GM12878 (cell line): ENCODE measurements at regions not wholly inside any gene's neighbourhood (a gene's known extent, or its start where the extent isn't known, plus 50 kb on each side); places are given as distances from the start of the nearest gene placed in this dataset.

Source experiments
- ATAC-seq: fragments of 200-7000 bp; cut with Tn5 transposase; 3 replicates; pipeline ENCODE4 v1.9.1; 2020; ENCODE audit warnings: mild to moderate bottlenecking, moderate library complexity
- BruUV-seq: library from RNA; stranded (reverse); fragments of 400-500 nt; replicated peaks from 2 replicates; lab custom pipeline; 2021; lab: Mats Ljungman, UMichigan
- CTCF ChIA-PET: fragments of 300-600 bp; sonication (Branson Sonifier 250); formaldehyde crosslinking; extraction: SDS; loops from one replicate; lab custom pipeline; 2021; ENCODE audit warnings: inconsistent platforms; lab: Yijun Ruan, JAX
- POLR2A ChIA-PET: fragments of 350-600 bp; formaldehyde crosslinking; extraction: SDS; loops from one replicate; lab custom pipeline; 2021; ENCODE audit warnings: inconsistent platforms; lab: Charles Lee
- RAD21 ChIA-PET: fragments of 300-600 bp; sonication (Branson Sonifier 250); formaldehyde crosslinking; loops from one replicate; lab custom pipeline; 2023; ENCODE audit warnings: antibody characterized with exemption; ENCODE audit not compliant: unreplicated experiment; lab: Charles Lee
- SMC1A ChIA-PET: fragments of 300-600 bp; sonication (Branson Sonifier 250); formaldehyde crosslinking; loops from one replicate; lab custom pipeline; 2023; ENCODE audit not compliant: unreplicated experiment, uncharacterized antibody; lab: Charles Lee
- DNase-seq: peaks from one replicate; pipeline ENCODE4 v3.0.0-alpha.2; 2011; ENCODE audit warnings: low read depth, low spot score
- FAIRE-seq: peaks from 3 replicates; lab custom pipeline; 2011; peaks lifted over from hg19 to GRCh38; lab: Jason Lieb, UNC
- H2AFZ ChIP-seq: 2 replicates; pipeline ENCODE4 v1.6.0; 2011; ENCODE audit warnings: low read depth, low read length, control low read depth; ENCODE audit not compliant: control insufficient read depth
- H3K27ac ChIP-seq: 2 replicates; pipeline ENCODE4 v1.5.1; 2011; ENCODE audit warnings: control low read depth; ENCODE audit not compliant: control insufficient read depth, insufficient read depth
- H3K27me3 ChIP-seq, 2 experiments: replicated peaks in 1 of 2; 2 replicates each; pipeline versions ENCODE4 v1.6.0 to v1.6.1; 2011; ENCODE audit warnings: low read length in 1 of 2; ENCODE audit not compliant: control insufficient read depth in 2 of 2, insufficient read depth in 2 of 2
- H3K36me3 ChIP-seq, 2 experiments: 2 replicates each; pipeline ENCODE4 v1.5.1; 2011; ENCODE audit warnings: low read length in 1 of 2; ENCODE audit not compliant: control insufficient read depth in 2 of 2, insufficient read depth in 2 of 2
- H3K4me1 ChIP-seq: 2 replicates; pipeline ENCODE4 v1.6.1; 2011; ENCODE audit warnings: mild to moderate bottlenecking, low read length, moderate library complexity, mixed read lengths; ENCODE audit not compliant: control insufficient read depth, insufficient read depth
- H3K4me2 ChIP-seq: 2 replicates; pipeline ENCODE4 v1.6.0; 2011; ENCODE audit warnings: control low read depth; ENCODE audit not compliant: control insufficient read depth, insufficient read depth
- H3K4me3 ChIP-seq: fragments of 200-600 bp; sonication (generic); 2 replicates; pipeline ENCODE4 v1.5.1; 2016
- H3K79me2 ChIP-seq: 2 replicates; pipeline ENCODE4 v1.6.0; 2011; ENCODE audit warnings: low read length; ENCODE audit not compliant: control insufficient read depth, insufficient read depth
- H3K9ac ChIP-seq: 2 replicates; pipeline ENCODE4 v1.8.0; 2011; ENCODE audit warnings: low read length, control low read depth, mixed read lengths; ENCODE audit not compliant: control insufficient read depth, insufficient read depth
- H3K9me3 ChIP-seq: replicated peaks from 3 replicates; pipeline ENCODE4 v1.5.1; 2011; ENCODE audit warnings: mild to moderate bottlenecking, low read length; ENCODE audit not compliant: control insufficient read depth, insufficient read depth
- H4K20me1 ChIP-seq: 2 replicates; pipeline ENCODE4 v1.6.0; 2011; ENCODE audit not compliant: control insufficient read depth, insufficient read depth
- CTCF ChIP-seq, 3 experiments: IDR thresholded peaks in 2 of 3; conservative IDR thresholded peaks in 1 of 3; 2 replicates each; pipeline ENCODE4 v1.5.1; 2011; ENCODE audit warnings: low read depth in 3 of 3, low read length in 3 of 3, mild to moderate bottlenecking in 3 of 3, control low read depth in 2 of 3, moderate library complexity in 2 of 3, inconsistent platforms in 1 of 3, mixed read lengths in 1 of 3; ENCODE audit not compliant: control insufficient read depth in 2 of 3, insufficient read depth in 1 of 3; ENCODE audit errors: extremely low read depth in 1 of 3
- E4F1 ChIP-seq: fragments of 450-650 bp; IDR thresholded peaks from 2 replicates; pipeline ENCODE4 v1.6.1; 2018; ENCODE audit warnings: borderline replicate concordance, mild to moderate bottlenecking; ENCODE audit not compliant: partially characterized antibody
- FOXK2 ChIP-seq: fragments of 450-650 bp; IDR thresholded peaks from 2 replicates; pipeline ENCODE4 v1.6.1; 2017; ENCODE audit warnings: mild to moderate bottlenecking, moderate library complexity
- IKZF1 ChIP-seq: fragments of 450-650 bp; conservative IDR thresholded peaks from 2 replicates; pipeline ENCODE4 v1.6.1; 2017; ENCODE audit warnings: antibody characterized with exemption, mild to moderate bottlenecking
- KDM1A ChIP-seq: fragments of 200-600 bp; sonication (generic); IDR thresholded peaks from 2 replicates; pipeline ENCODE4 v1.6.1; 2016; ENCODE audit warnings: borderline replicate concordance
- MTA2 ChIP-seq: fragments of 450-650 bp; IDR thresholded peaks from 2 replicates; pipeline ENCODE4 v1.6.1; 2016; ENCODE audit warnings: low read depth, mild to moderate bottlenecking, moderate library complexity
- MTA3 ChIP-seq: IDR thresholded peaks from 2 replicates; pipeline ENCODE4 v1.6.1; 2012; ENCODE audit warnings: low read length, inconsistent platforms, borderline replicate concordance
- NRF1 ChIP-seq: conservative IDR thresholded peaks from 2 replicates; pipeline ENCODE4 v1.6.1; 2011; ENCODE audit warnings: mild to moderate bottlenecking, low read depth, low read length, improper control_type of control experiment
- SKIL ChIP-seq: fragments of 450-650 bp; IDR thresholded peaks from 2 replicates; pipeline ENCODE4 v1.6.1; 2017; ENCODE audit warnings: mild to moderate bottlenecking, low read depth, inconsistent platforms; ENCODE audit not compliant: poor library complexity, severe bottlenecking
- WGBS: methylation state at CpG from one replicate; pipeline ENCODE4 v1.1.6; 2016; ENCODE audit warnings: low lambda C conversion rate; ENCODE audit not compliant: insufficient replicate concordance, insufficient coverage; ENCODE audit errors: missing lambda C conversion rate; 5-methylcytosine and 5-hydroxymethylcytosine counted together
- in situ Hi-C: fragments of 300-500 bp; cut with MboI; formaldehyde crosslinking; loops from 9 replicates; pipeline ENCODE4 v1.14.3; 2018; ENCODE audit warnings: mixed read lengths
- intact Hi-C: fragments of 100-400 bp; cut with micrococcal nuclease; formaldehyde crosslinking; loops from one replicate; pipeline ENCODE4 v1.14.2; 2022; ENCODE audit not compliant: unreplicated experiment

DNA sequence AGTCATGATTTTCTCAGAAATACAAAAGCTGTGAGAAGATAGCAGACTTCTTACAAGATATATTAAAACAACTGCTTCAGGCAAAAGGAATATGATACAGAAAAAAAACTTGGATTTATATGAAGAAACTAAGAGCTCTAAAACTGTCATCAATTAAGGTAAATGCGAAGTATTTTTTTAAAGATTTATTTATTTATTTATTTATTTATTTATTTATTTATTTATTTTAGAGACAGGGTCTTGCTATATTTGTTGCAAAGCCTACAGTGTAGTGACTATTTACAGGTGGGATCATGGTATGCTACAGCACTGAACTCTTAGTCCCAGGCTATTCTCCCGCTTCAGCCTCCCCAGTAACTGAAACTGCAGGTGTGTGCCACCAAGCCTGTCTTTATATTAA is 274.3 kb upstream of the BCHE start (continued):
- TF ChIP-seq SKIL (no peak), FOXK2 (no peak), MTA3 (no peak), CTCF (IDR thresholded peaks at IDR 0.05 in 2 of 3, conservative IDR thresholded peaks at IDR 0.05 in 1 of 3; ENCODE audit: control insufficient read depth in 2 of 3, extremely low read depth in 1 of 3, insufficient read depth in 1 of 3, low read depth in 3 of 3, low read length in 3 of 3) (no peak)
- TF ChIP-seq, all 136 proteins: peak for 0

- ATAC-seq, result no peak
- Histone ChIP-seq H3K4me2 (no peak overlapping the region), H2AFZ (no peak overlapping the region), H3K27ac (no peak overlapping the region), H3K9me3 (no peaks in the 10 kb centered on the region), H3K4me3 (no peak overlapping the region), H4K20me1 (no peaks in the 10 kb centered on the region), H3K36me3 (no peaks in the 10 kb centered on the region), H3K9ac (no peak overlapping the region), H3K79me2 (no peaks in the 10 kb centered on the region), H3K4me1 (no peaks in the 10 kb centered on the region), H3K27me3 (no peaks in the 10 kb centered on the region)
- 8% methylated on average over 3 of the region's 3 CpGs for WGBS
- no peak for FAIRE-seq
- BruUV-seq, result no TSS peak
- intact Hi-C loops, result no loop called here
- RAD21 ChIA-PET, result no interaction called here
- in situ Hi-C loops, result no loop called here
- POLR2A ChIA-PET, result no interaction called here
- TF ChIP-seq NRF1 (no peak), E4F1 (no peak), MTA2 (no peak), IKZF1 (no peak), KDM1A (no peak)
- no peak for DNase-seq
- SMC1A ChIA-PET, result no interaction called here
- CTCF ChIA-PET, result no interaction called here
Measured at GRCh38 chr3:166110102-166110501, 272.9 kb upstream of the BCHE start.
